Left lung (tissue), 4 donors: ENCODE measurements at regions not wholly inside any gene's neighbourhood (a gene's known extent, or its start where the extent isn't known, plus 50 kb on each side); places are given as distances from the start of the nearest gene placed in this dataset.

Experiments
- ATAC-seq: fragments of 200-7000 bp; cut with Tn5 transposase; one replicate; pipeline ENCODE4 v1.9.1; 2020; ENCODE audit warnings: moderate library complexity
- DNase-seq, 4 donors: peaks; one replicate each; pipeline ENCODE4 v3.0.0-alpha.2; 2013 to 2020
- H3K27ac ChIP-seq, 2 donors: fragments of 200-600 bp; sonication (generic) in 1 of 2; one replicate each; pipeline versions ENCODE4 v1.5.0 to v1.8.0; 2020 to 2021
- H3K27me3 ChIP-seq, 2 donors: fragments of 200-600 bp; sonication (generic) in 1 of 2; one replicate each; pipeline versions ENCODE4 v1.5.0 to v1.8.0; 2020 to 2021
- H3K36me3 ChIP-seq, 2 donors: fragments of 200-600 bp; sonication (generic) in 1 of 2; one replicate each; pipeline versions ENCODE4 v1.5.0 to v1.8.0; 2020 to 2021
- H3K4me1 ChIP-seq, 2 donors: fragments of 200-600 bp; one replicate each; pipeline ENCODE4 v1.8.0; 2021
- H3K4me3 ChIP-seq, 2 donors: fragments of 200-600 bp; sonication (generic) in 1 of 2; one replicate each; pipeline versions ENCODE4 v1.5.0 to v1.8.0; 2020 to 2021; ENCODE audit warnings: mild to moderate bottlenecking in 1 of 2
- H3K9me3 ChIP-seq, 2 donors: fragments of 200-600 bp; sonication (generic) in 1 of 2; one replicate each; pipeline versions ENCODE4 v1.5.0 to v1.8.0; 2020 to 2021
- CTCF ChIP-seq, 2 donors: fragments of 200-600 bp; sonication (generic) in 1 of 2; IDR thresholded peaks; one replicate each; pipeline versions ENCODE4 v1.5.0 to v1.8.0; 2021; ENCODE audit warnings: antibody characterized with exemption in 2 of 2
- intact Hi-C, 2 donors: fragments of 100-400 bp; cut with DNase I; formaldehyde crosslinking; loops; one replicate each; pipeline versions ENCODE4 v1.11.2 to v1.14.2; 2022
- donor health status: DM: no; HTN: yes; CAD: no.
- donor health status: DM: no; HTN: no; CAD: no.

GRCh38 chr10:29146311-29147100 lies 142.4 kb upstream of the LYZL1 start:
- DNase-seq = no peak
- intact Hi-C loops = no loop called here
- Histone ChIP-seq H3K27ac (no peak overlapping the region), H3K4me3 (no peak overlapping the region), H3K27me3 (peaks cover 0 to 14% of the 10 kb centered on the region in 2 donors), H3K9me3 (no peaks in the 10 kb centered on the region), H3K4me1 (no peaks in the 10 kb centered on the region), H3K36me3 (no peaks in the 10 kb centered on the region)
- no peak for TF ChIP-seq CTCF (IDR thresholded peaks at IDR 0.05)
- ATAC-seq = no peak

- peak in 1 of 4 donors; percentile 33 for DNase-seq
- no peak overlapping the region for H3K27ac ChIP-seq
- H3K4me3 ChIP-seq = no peak overlapping the region
- no peaks in the 10 kb centered on the region for H3K27me3 ChIP-seq
- no peaks in the 10 kb centered on the region for H3K36me3 ChIP-seq
- no peaks in the 10 kb centered on the region for H3K9me3 ChIP-seq
- ATAC-seq = peak; percentile 91
- H3K4me1 ChIP-seq = no peaks in the 10 kb centered on the region
- no peak for TF ChIP-seq CTCF (IDR thresholded peaks at IDR 0.05)
- intact Hi-C loops = no loop called here
Observed at GRCh38 chr10:29150010-29150409, 138.9 kb upstream of the LYZL1 start.

- Histone ChIP-seq H3K4me3 (no peak overlapping the region), H3K27ac (no peak overlapping the region), H3K27me3 (no peaks in the 10 kb centered on the region), H3K36me3 (no peaks in the 10 kb centered on the region), H3K9me3 (no peaks in the 10 kb centered on the region), H3K4me1 (no peaks in the 10 kb centered on the region)
- ATAC-seq = no peak
- no peak for DNase-seq
- TF ChIP-seq CTCF (IDR thresholded peaks at IDR 0.05) = no peak
- intact Hi-C loops = no loop called here
Observed at GRCh38 chr10:29151005-29151404, 137.9 kb upstream of the LYZL1 start.

GRCh38 chr10:29157321-29157720 lies 131.5 kb upstream of the LYZL1 start:
- ATAC-seq = no peak
- no peak overlapping the region for H3K4me3 ChIP-seq
- no peaks in the 10 kb centered on the region for H3K36me3 ChIP-seq
- no peaks in the 10 kb centered on the region for H3K9me3 ChIP-seq
- H3K4me1 ChIP-seq = no peaks in the 10 kb centered on the region
- intact Hi-C loops = no loop called here
- TF ChIP-seq CTCF (IDR thresholded peaks at IDR 0.05) = no peak
- DNase-seq = no peak
- no peak overlapping the region for H3K27ac ChIP-seq
- H3K27me3 ChIP-seq = no peaks in the 10 kb centered on the region

GRCh38 chr10:29158066-29158465 lies 130.8 kb upstream of the LYZL1 start:
- Histone ChIP-seq H3K9me3 (no peaks in the 10 kb centered on the region), H3K4me1 (no peaks in the 10 kb centered on the region), H3K4me3 (no peak overlapping the region), H3K27me3 (no peaks in the 10 kb centered on the region), H3K36me3 (no peaks in the 10 kb centered on the region), H3K27ac (no peak overlapping the region)
- DNase-seq (no peak), ATAC-seq (no peak)
- intact Hi-C loops = no loop called here
- no peak for TF ChIP-seq CTCF (IDR thresholded peaks at IDR 0.05)
